ENCODE measurements at regions not wholly inside any gene's neighbourhood (a gene's known extent, or its start where the extent isn't known, plus 50 kb on each side); places are given as distances from the start of the nearest gene placed in this dataset.

- Histone ChIP-seq H3K4me3 (ENCODE audit: low read depth, low read length) (no peak overlapping the region), H3K36me3 (ENCODE audit: control insufficient read depth, insufficient read depth, low read length) (no peaks in the 10 kb centered on the region), H3K4me1 (ENCODE audit: control insufficient read depth, insufficient read depth, low read length) (no peaks in the 10 kb centered on the region), H3K27ac (ENCODE audit: low read depth, low read length) (no peak overlapping the region), H3K9me3 (ENCODE audit: control insufficient read depth, insufficient read depth, low read length) (no peaks in the 10 kb centered on the region), H3K9ac (ENCODE audit: low read depth, low read length) (no peak overlapping the region), H3K27me3 (ENCODE audit: control insufficient read depth, insufficient read depth, low read length) (no peaks in the 10 kb centered on the region)
Observed at GRCh38 chr9:71589612-71590011, 178.7 kb downstream of the CEMIP2 start.

GRCh38 chr9:71587576-71588362 lies 180.5 kb downstream of the CEMIP2 start:
- no peaks in the 10 kb centered on the region for H3K9me3 ChIP-seq (ENCODE audit: control insufficient read depth, insufficient read depth, low read length)
- H3K4me1 ChIP-seq (ENCODE audit: control insufficient read depth, insufficient read depth, low read length) = 0 out of 2 replicates have a peak, but pooled peaks cover 1% of the 10 kb centered on the region
- no peak overlapping the region for H3K27ac ChIP-seq (ENCODE audit: low read depth, low read length)
- H3K4me3 ChIP-seq (ENCODE audit: low read depth, low read length) = no peak overlapping the region
- no peaks in the 10 kb centered on the region for H3K27me3 ChIP-seq (ENCODE audit: control insufficient read depth, insufficient read depth, low read length)
- no peak overlapping the region for H3K9ac ChIP-seq (ENCODE audit: low read depth, low read length)
- no peaks in the 10 kb centered on the region for H3K36me3 ChIP-seq (ENCODE audit: control insufficient read depth, insufficient read depth, low read length)

- Histone ChIP-seq H3K4me3 (ENCODE audit: low read depth, low read length) (no peak overlapping the region), H3K9me3 (ENCODE audit: control insufficient read depth, insufficient read depth, low read length) (no peaks in the 10 kb centered on the region), H3K9ac (ENCODE audit: low read depth, low read length) (no peak overlapping the region), H3K27me3 (ENCODE audit: control insufficient read depth, insufficient read depth, low read length) (no peaks in the 10 kb centered on the region), H3K36me3 (ENCODE audit: control insufficient read depth, insufficient read depth, low read length) (no peaks in the 10 kb centered on the region), H3K27ac (ENCODE audit: low read depth, low read length) (no peak overlapping the region), H3K4me1 (ENCODE audit: control insufficient read depth, insufficient read depth, low read length) (peaks cover 5% of the 10 kb centered on the region; the same call in 1 of the 2 replicates)
Observed at GRCh38 chr9:71583792-71584191, 184.5 kb downstream of the CEMIP2 start.

GRCh38 chr9:71582347-71582746 lies 186.0 kb downstream of the CEMIP2 start:
- no peak overlapping the region for H3K4me3 ChIP-seq (ENCODE audit: low read depth, low read length)
- no peak overlapping the region for H3K27ac ChIP-seq (ENCODE audit: low read depth, low read length)
- no peaks in the 10 kb centered on the region for H3K36me3 ChIP-seq (ENCODE audit: control insufficient read depth, insufficient read depth, low read length)
- no peaks in the 10 kb centered on the region for H3K9me3 ChIP-seq (ENCODE audit: control insufficient read depth, insufficient read depth, low read length)
- no peaks in the 10 kb centered on the region for H3K27me3 ChIP-seq (ENCODE audit: control insufficient read depth, insufficient read depth, low read length)
- H3K4me1 ChIP-seq (ENCODE audit: control insufficient read depth, insufficient read depth, low read length) = peaks cover 5% of the 10 kb centered on the region; the same call in 1 of the 2 replicates
- H3K9ac ChIP-seq (ENCODE audit: low read depth, low read length) = no peak overlapping the region

GRCh38 chr9:71581101-71581500 lies 187.2 kb downstream of the CEMIP2 start:
- H3K27me3 ChIP-seq (ENCODE audit: control insufficient read depth, insufficient read depth, low read length) = no peaks in the 10 kb centered on the region
- no peak overlapping the region for H3K4me3 ChIP-seq (ENCODE audit: low read depth, low read length)
- H3K9me3 ChIP-seq (ENCODE audit: control insufficient read depth, insufficient read depth, low read length) = no peaks in the 10 kb centered on the region
- H3K4me1 ChIP-seq (ENCODE audit: control insufficient read depth, insufficient read depth, low read length) = peaks cover 5% of the 10 kb centered on the region; the same call in 1 of the 2 replicates
- no peak overlapping the region for H3K9ac ChIP-seq (ENCODE audit: low read depth, low read length)
- no peaks in the 10 kb centered on the region for H3K36me3 ChIP-seq (ENCODE audit: control insufficient read depth, insufficient read depth, low read length)
- no peak overlapping the region for H3K27ac ChIP-seq (ENCODE audit: low read depth, low read length)

GRCh38 chr9:71571186-71571585 lies 197.1 kb downstream of the CEMIP2 start:
- Histone ChIP-seq H3K4me3 (ENCODE audit: low read depth, low read length) (no peak overlapping the region), H3K27me3 (ENCODE audit: control insufficient read depth, insufficient read depth, low read length) (no peaks in the 10 kb centered on the region), H3K4me1 (ENCODE audit: control insufficient read depth, insufficient read depth, low read length) (peaks cover under 1% of the 10 kb centered on the region; the same call in 1 of the 2 replicates), H3K36me3 (ENCODE audit: control insufficient read depth, insufficient read depth, low read length) (no peaks in the 10 kb centered on the region), H3K9me3 (ENCODE audit: control insufficient read depth, insufficient read depth, low read length) (no peaks in the 10 kb centered on the region), H3K27ac (ENCODE audit: low read depth, low read length) (no peak overlapping the region), H3K9ac (ENCODE audit: low read depth, low read length) (no peak overlapping the region)

GRCh38 chr9:71567890-71568289 lies 200.4 kb downstream of the CEMIP2 start:
- Histone ChIP-seq H3K9ac (ENCODE audit: low read depth, low read length) (no peak overlapping the region), H3K4me1 (ENCODE audit: control insufficient read depth, insufficient read depth, low read length) (peaks cover 7% of the 10 kb centered on the region; the same call in 1 of the 2 replicates), H3K27me3 (ENCODE audit: control insufficient read depth, insufficient read depth, low read length) (no peaks in the 10 kb centered on the region), H3K9me3 (ENCODE audit: control insufficient read depth, insufficient read depth, low read length) (no peaks in the 10 kb centered on the region), H3K36me3 (ENCODE audit: control insufficient read depth, insufficient read depth, low read length) (no peaks in the 10 kb centered on the region), H3K4me3 (ENCODE audit: low read depth, low read length) (no peak overlapping the region), H3K27ac (ENCODE audit: low read depth, low read length) (no peak overlapping the region)

- Histone ChIP-seq H3K9ac (ENCODE audit: low read depth, low read length) (no peak overlapping the region), H3K27ac (ENCODE audit: low read depth, low read length) (no peak overlapping the region), H3K9me3 (ENCODE audit: control insufficient read depth, insufficient read depth, low read length) (no peaks in the 10 kb centered on the region), H3K4me1 (ENCODE audit: control insufficient read depth, insufficient read depth, low read length) (peaks cover 11% of the 10 kb centered on the region; the same call in 1 of the 2 replicates), H3K36me3 (ENCODE audit: control insufficient read depth, insufficient read depth, low read length) (no peaks in the 10 kb centered on the region), H3K4me3 (ENCODE audit: low read depth, low read length) (no peak overlapping the region), H3K27me3 (ENCODE audit: control insufficient read depth, insufficient read depth, low read length) (no peaks in the 10 kb centered on the region)
Observed at GRCh38 chr9:71562140-71562539, 206.2 kb downstream of the CEMIP2 start.

- no peaks in the 10 kb centered on the region for H3K9me3 ChIP-seq (ENCODE audit: control insufficient read depth, insufficient read depth, low read length)
- peaks cover 8% of the 10 kb centered on the region; the same call in 1 of the 2 replicates for H3K4me1 ChIP-seq (ENCODE audit: control insufficient read depth, insufficient read depth, low read length)
- H3K9ac ChIP-seq (ENCODE audit: low read depth, low read length) = no peak overlapping the region
- H3K27ac ChIP-seq (ENCODE audit: low read depth, low read length) = no peak overlapping the region
- H3K27me3 ChIP-seq (ENCODE audit: control insufficient read depth, insufficient read depth, low read length) = no peaks in the 10 kb centered on the region
- H3K36me3 ChIP-seq (ENCODE audit: control insufficient read depth, insufficient read depth, low read length) = no peaks in the 10 kb centered on the region
- H3K4me3 ChIP-seq (ENCODE audit: low read depth, low read length) = no peak overlapping the region
Observed at GRCh38 chr9:71557310-71557709, 211.0 kb downstream of the CEMIP2 start.

- H3K4me1 ChIP-seq (ENCODE audit: control insufficient read depth, insufficient read depth, low read length) = peaks cover 7% of the 10 kb centered on the region
- no peaks in the 10 kb centered on the region for H3K36me3 ChIP-seq (ENCODE audit: control insufficient read depth, insufficient read depth, low read length)
- no peak overlapping the region for H3K9ac ChIP-seq (ENCODE audit: low read depth, low read length)
- no peaks in the 10 kb centered on the region for H3K27me3 ChIP-seq (ENCODE audit: control insufficient read depth, insufficient read depth, low read length)
- H3K9me3 ChIP-seq (ENCODE audit: control insufficient read depth, insufficient read depth, low read length) = no peaks in the 10 kb centered on the region
- no peak overlapping the region for H3K27ac ChIP-seq (ENCODE audit: low read depth, low read length)
- H3K4me3 ChIP-seq (ENCODE audit: low read depth, low read length) = no peak overlapping the region
Observed at GRCh38 chr9:71552480-71552879, 215.8 kb downstream of the CEMIP2 start.

- no peaks in the 10 kb centered on the region for H3K36me3 ChIP-seq (ENCODE audit: control insufficient read depth, insufficient read depth, low read length)
- peaks cover 7% of the 10 kb centered on the region for H3K4me1 ChIP-seq (ENCODE audit: control insufficient read depth, insufficient read depth, low read length)
- H3K9ac ChIP-seq (ENCODE audit: low read depth, low read length) = no peak overlapping the region
- H3K4me3 ChIP-seq (ENCODE audit: low read depth, low read length) = no peak overlapping the region
- no peaks in the 10 kb centered on the region for H3K27me3 ChIP-seq (ENCODE audit: control insufficient read depth, insufficient read depth, low read length)
- H3K9me3 ChIP-seq (ENCODE audit: control insufficient read depth, insufficient read depth, low read length) = no peaks in the 10 kb centered on the region
- H3K27ac ChIP-seq (ENCODE audit: low read depth, low read length) = no peak overlapping the region
Observed at GRCh38 chr9:71549023-71549422, 219.3 kb downstream of the CEMIP2 start.
